H1 (cell line): ENCODE measurements at regions not wholly inside any gene's neighbourhood (a gene's known extent, or its start where the extent isn't known, plus 50 kb on each side); places are given as distances from the start of the nearest gene placed in this dataset.

Experiments used
- ASH2L ChIP-seq: fragments of 200-600, 300-600 bp; sonication (generic); IDR thresholded peaks from one replicate; pipeline ENCODE4 v1.7.1; 2017; ENCODE audit warnings: low read length
- CHD2 ChIP-seq: IDR thresholded peaks from 2 replicates; pipeline ENCODE4 v1.6.1; 2012; ENCODE audit warnings: low read length, improper control_type of control experiment
- CHD7 ChIP-seq: fragments of 300-600 bp; sonication (generic); IDR thresholded peaks from 2 replicates; pipeline ENCODE4 v1.7.1; 2012; ENCODE audit warnings: low read length, moderate library complexity, mild to moderate bottlenecking, inconsistent platforms; ENCODE audit not compliant: insufficient replicate concordance
- GABPA ChIP-seq: IDR thresholded peaks from 2 replicates; pipeline ENCODE4 v1.6.1; 2011; ENCODE audit warnings: mild to moderate bottlenecking, low read length, moderate library complexity, borderline replicate concordance; ENCODE audit not compliant: insufficient read depth
- HDAC6 ChIP-seq: IDR thresholded peaks from one replicate; pipeline ENCODE4 v1.7.1; 2012; ENCODE audit warnings: low read depth, mild to moderate bottlenecking, inconsistent platforms, low read length, moderate library complexity
- KDM1A ChIP-seq: fragments of 200-600, 300-600 bp; sonication (generic); IDR thresholded peaks from 2 replicates; pipeline ENCODE4 v1.7.1; 2016; ENCODE audit warnings: mild to moderate bottlenecking, low read length, borderline replicate concordance
- MAFK ChIP-seq: IDR thresholded peaks from 2 replicates; pipeline ENCODE4 v1.6.1; 2012; ENCODE audit warnings: low read depth, mild to moderate bottlenecking, improper control_type of control experiment, low read length
- MAX ChIP-seq: IDR thresholded peaks from 2 replicates; pipeline ENCODE4 v1.6.1; 2012; ENCODE audit warnings: inconsistent platforms
- SRF ChIP-seq: IDR thresholded peaks from 2 replicates; pipeline ENCODE4 v1.6.1; 2011; ENCODE audit warnings: mild to moderate bottlenecking, low read depth, low read length, moderate library complexity
- TAF1 ChIP-seq: IDR thresholded peaks from 2 replicates; pipeline ENCODE4 v1.6.1; 2011; ENCODE audit warnings: mild to moderate bottlenecking, low read depth, low read length

- TF ChIP-seq CHD7 (no peak), MAFK (no peak), CHD2 (no peak), KDM1A (no peak), TAF1 (no peak), HDAC6 (no peak), ASH2L (no peak), GABPA (no peak), SRF (no peak), MAX (no peak)
These were observed 130.2 kb upstream of the SLC25A13 start (continued) for GRCh38 chr7:96452146-96452545.
